ENCODE measurements at regions not wholly inside any gene's neighbourhood (a gene's known extent, or its start where the extent isn't known, plus 50 kb on each side); places are given as distances from the start of the nearest gene placed in this dataset.

DNA sequence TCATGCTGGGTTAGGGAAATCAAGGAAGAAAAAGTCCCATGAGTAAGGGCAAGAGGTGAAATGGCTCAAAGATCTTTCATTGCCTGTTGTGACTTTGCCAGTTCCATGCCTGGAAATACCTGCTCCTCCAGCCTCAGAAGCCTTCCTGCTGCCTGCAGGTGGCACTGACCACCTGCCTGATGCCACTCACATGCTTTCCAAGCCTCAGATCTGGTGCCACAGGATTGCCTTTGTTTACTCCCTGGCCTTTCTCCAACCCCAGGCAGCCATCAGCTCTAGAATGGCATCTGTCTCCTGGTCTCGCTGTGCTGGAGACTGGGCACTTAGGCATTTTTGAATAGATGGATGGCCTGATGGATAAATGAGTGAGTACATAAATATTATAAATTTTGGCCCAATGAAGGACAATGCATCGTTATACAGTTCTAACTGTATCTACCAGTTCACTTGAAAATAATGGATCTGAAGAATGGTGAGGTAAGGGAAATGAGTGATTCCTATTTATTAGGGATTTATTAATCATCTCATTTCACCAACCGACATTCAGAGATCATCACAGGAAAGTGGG is 657.2 kb downstream of the INHBA start (continued):
- TF ChIP-seq SRF (IDR thresholded peaks at IDR 0.05; ENCODE audit: low read depth in 2 of 2, low read length in 2 of 2) (no peak), ESRRA (IDR thresholded peaks at IDR 0.05; ENCODE audit: low read length) (no peak)

DNA sequence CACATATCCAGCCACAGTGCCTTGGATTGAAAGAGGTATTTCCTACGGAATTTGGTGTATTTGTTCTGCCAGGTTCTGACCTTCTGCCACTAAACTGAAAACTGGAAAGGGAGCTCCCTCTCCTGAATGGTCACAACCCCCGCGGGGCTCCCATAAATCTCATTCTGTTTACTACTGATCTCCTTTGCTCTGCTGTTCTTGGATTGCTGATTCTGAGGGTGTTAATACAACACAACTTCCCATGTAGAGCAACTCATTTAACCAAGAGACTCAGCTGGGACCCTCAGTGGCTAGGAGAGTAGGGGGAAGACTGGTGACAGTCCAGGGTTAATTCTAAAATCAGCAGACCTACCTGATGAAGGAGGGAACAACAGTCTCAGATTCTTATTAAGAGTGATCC is 662.9 kb downstream of the INHBA start:
- intact Hi-C loops (cut with micrococcal nuclease; ENCODE audit: unreplicated experiment): no loop called here

More for the DNA sequence above, 662.9 kb downstream of the INHBA start:
- Histone ChIP-seq H3K27ac (ENCODE audit: control insufficient read depth, insufficient read depth) (no peak overlapping the region), H3K9ac (ENCODE audit: control insufficient read depth, insufficient read depth, low read length) (no peak overlapping the region), H2AFZ (ENCODE audit: control insufficient read depth, low read depth, low read length) (no peak overlapping the region), H4K20me1 (ENCODE audit: control insufficient read depth, insufficient read depth) (no peaks in the 10 kb centered on the region), H3K4me3 (no peak overlapping the region), H3K4me1 (ENCODE audit: control insufficient read depth, insufficient read depth, low read length) (no peaks in the 10 kb centered on the region), H3K4me2 (ENCODE audit: control insufficient read depth, insufficient read depth) (no peak overlapping the region), H3K79me2 (ENCODE audit: control insufficient read depth, insufficient read depth, low read length) (no peaks in the 10 kb centered on the region), H3K36me3 (ENCODE audit: control insufficient read depth in 2 of 2, insufficient read depth in 2 of 2, low read length in 1 of 2) (no peaks in the 10 kb centered on the region), H3K27me3 (replicated peaks in 1 of 2; ENCODE audit: control insufficient read depth in 2 of 2, insufficient read depth in 2 of 2, low read length in 1 of 2) (no peaks in the 10 kb centered on the region), H3K9me3 (replicated peaks; ENCODE audit: control insufficient read depth, insufficient read depth, low read length) (no peaks in the 10 kb centered on the region)
- no peak for DNase-seq (ENCODE audit: low read depth, low spot score)
- TF ChIP-seq CEBPB (IDR thresholded peaks at IDR 0.05; ENCODE audit: borderline replicate concordance in 1 of 2, low read depth in 2 of 2, low read length in 2 of 2) (no peak), MYC (IDR thresholded peaks at IDR 0.05; ENCODE audit: insufficient read depth, insufficient read length, insufficient replicate concordance, low read length, severe bottlenecking) (no peak), NR2F1 (conservative IDR thresholded peaks at IDR 0.05) (no peak), ZBED1 (IDR thresholded peaks at IDR 0.05; ENCODE audit: borderline replicate concordance) (no peak), CREB1 (IDR thresholded peaks at IDR 0.05; ENCODE audit: low read depth) (no peak), EED (IDR thresholded peaks at IDR 0.05; ENCODE audit: low read depth) (no peak), YY1 (IDR thresholded peaks at IDR 0.05; ENCODE audit: low read depth, low read length) (no peak), PAX8 (IDR thresholded peaks at IDR 0.05) (no peak), CBX5 (IDR thresholded peaks at IDR 0.05; ENCODE audit: low read depth) (no peak), ZZZ3 (IDR thresholded peaks at IDR 0.05; ENCODE audit: control insufficient read depth, insufficient read length, low read depth) (no peak), RUNX3 (IDR thresholded peaks at IDR 0.05; ENCODE audit: low read length) (no peak), FOS (IDR thresholded peaks at IDR 0.05; ENCODE audit: borderline replicate concordance, extremely low read depth, insufficient read length) (no peak), CBX3 (IDR thresholded peaks at IDR 0.05; ENCODE audit: borderline replicate concordance, low read depth) (no peak), STAT3 (IDR thresholded peaks at IDR 0.05; ENCODE audit: low read depth, low read length) (no peak)
- TF ChIP-seq, protein P1, sequence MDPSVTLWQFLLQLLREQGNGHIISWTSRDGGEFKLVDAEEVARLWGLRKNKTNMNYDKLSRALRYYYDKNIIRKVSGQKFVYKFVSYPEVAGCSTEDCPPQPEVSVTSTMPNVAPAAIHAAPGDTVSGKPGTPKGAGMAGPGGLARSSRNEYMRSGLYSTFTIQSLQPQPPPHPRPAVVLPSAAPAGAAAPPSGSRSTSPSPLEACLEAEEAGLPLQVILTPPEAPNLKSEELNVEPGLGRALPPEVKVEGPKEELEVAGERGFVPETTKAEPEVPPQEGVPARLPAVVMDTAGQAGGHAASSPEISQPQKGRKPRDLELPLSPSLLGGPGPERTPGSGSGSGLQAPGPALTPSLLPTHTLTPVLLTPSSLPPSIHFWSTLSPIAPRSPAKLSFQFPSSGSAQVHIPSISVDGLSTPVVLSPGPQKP (IDR thresholded peaks at IDR 0.05; ENCODE audit: low read depth, low read length): no peak
- TF ChIP-seq, protein P2, sequence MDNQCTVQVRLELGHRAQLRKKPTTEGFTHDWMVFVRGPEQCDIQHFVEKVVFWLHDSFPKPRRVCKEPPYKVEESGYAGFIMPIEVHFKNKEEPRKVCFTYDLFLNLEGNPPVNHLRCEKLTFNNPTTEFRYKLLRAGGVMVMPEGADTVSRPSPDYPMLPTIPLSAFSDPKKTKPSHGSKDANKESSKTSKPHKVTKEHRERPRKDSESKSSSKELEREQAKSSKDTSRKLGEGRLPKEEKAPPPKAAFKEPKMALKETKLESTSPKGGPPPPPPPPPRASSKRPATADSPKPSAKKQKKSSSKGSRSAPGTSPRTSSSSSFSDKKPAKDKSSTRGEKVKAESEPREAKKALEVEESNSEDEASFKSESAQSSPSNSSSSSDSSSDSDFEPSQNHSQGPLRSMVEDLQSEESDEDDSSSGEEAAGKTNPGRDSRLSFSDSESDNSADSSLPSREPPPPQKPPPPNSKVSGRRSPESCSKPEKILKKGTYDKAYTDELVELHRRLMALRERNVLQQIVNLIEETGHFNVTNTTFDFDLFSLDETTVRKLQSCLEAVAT (IDR thresholded peaks at IDR 0.05): no peak
- ATAC-seq: no peak
- SMC1A ChIA-PET (ENCODE audit: uncharacterized antibody, unreplicated experiment): interaction anchor here (1.2 kb wide), 1 partner anchor 19 kb away, joined by 4 read pairs; no protein-coding TSS in a partner anchor
- POLR2A ChIA-PET: no interaction called here
- no TSS peak for BruUV-seq (replicated peaks)
- CTCF ChIA-PET: interaction anchor here (0.6 kb wide), 1 partner anchor 121 kb away, joined by 3 read pairs; no protein-coding TSS in a partner anchor
- in situ Hi-C loops (cut with MboI): no loop called here
- no peak for FAIRE-seq
- 12% methylated on average over 3 of the region's 3 CpGs for WGBS (ENCODE audit: insufficient coverage, insufficient replicate concordance, low lambda C conversion rate, missing lambda C conversion rate)
- RAD21 ChIA-PET (ENCODE audit: unreplicated experiment): no interaction called here

Data from GM12878 (cell line).